Muscle layer of duodenum (tissue), 2 donors: ENCODE measurements at regions not wholly inside any gene's neighbourhood (a gene's known extent, or its start where the extent isn't known, plus 50 kb on each side); places are given as distances from the start of the nearest gene placed in this dataset.

ENCODE experiments used
- H3K27ac ChIP-seq: one replicate; pipeline ENCODE4 v1.7.0; 2013; ENCODE audit warnings: mild to moderate bottlenecking, low read length
- H3K27me3 ChIP-seq: one replicate; pipeline ENCODE4 v1.7.0; 2013; ENCODE audit warnings: low read depth, mild to moderate bottlenecking, control low read depth, low read length
- H3K36me3 ChIP-seq, 2 donors: one replicate each; pipeline ENCODE4 v1.7.0; 2013; ENCODE audit warnings: low read length in 2 of 2, control low read depth in 1 of 2, mild to moderate bottlenecking in 1 of 2; ENCODE audit not compliant: insufficient read depth in 2 of 2, control insufficient read depth in 1 of 2
- H3K4me1 ChIP-seq, 2 donors: one replicate each; pipeline ENCODE4 v1.7.0; 2013; ENCODE audit warnings: low read length in 2 of 2, mild to moderate bottlenecking in 2 of 2, control low read depth in 1 of 2, moderate library complexity in 1 of 2; ENCODE audit not compliant: insufficient read depth in 2 of 2, control insufficient read depth in 1 of 2
- H3K4me3 ChIP-seq, 2 donors: one replicate each; pipeline ENCODE4 v1.7.0; 2013; ENCODE audit warnings: low read length in 2 of 2, low read depth in 1 of 2, mild to moderate bottlenecking in 1 of 2
- H3K9me3 ChIP-seq, 2 donors: one replicate each; pipeline ENCODE4 v1.7.0; 2013; ENCODE audit warnings: low read length in 2 of 2, control low read depth in 1 of 2, mild to moderate bottlenecking in 1 of 2; ENCODE audit not compliant: control insufficient read depth in 1 of 2
- donor health status: healthy.

- Histone ChIP-seq H3K9me3 (no peaks in the 10 kb centered on the region), H3K27me3 (no peaks in the 10 kb centered on the region), H3K36me3 (no peaks in the 10 kb centered on the region), H3K4me1 (no peaks in the 10 kb centered on the region), H3K4me3 (no peak overlapping the region), H3K27ac (no peak overlapping the region)
Measured at GRCh38 chr9:28342815-28343338, 769.6 kb upstream of the C9orf72 start.

GRCh38 chr9:28363151-28363562 is 789.9 kb upstream of the C9orf72 start:
- Histone ChIP-seq H3K4me1 (no peaks in the 10 kb centered on the region), H3K4me3 (no peak overlapping the region), H3K9me3 (no peaks in the 10 kb centered on the region), H3K27me3 (no peaks in the 10 kb centered on the region), H3K36me3 (no peaks in the 10 kb centered on the region), H3K27ac (no peak overlapping the region)

DNA sequence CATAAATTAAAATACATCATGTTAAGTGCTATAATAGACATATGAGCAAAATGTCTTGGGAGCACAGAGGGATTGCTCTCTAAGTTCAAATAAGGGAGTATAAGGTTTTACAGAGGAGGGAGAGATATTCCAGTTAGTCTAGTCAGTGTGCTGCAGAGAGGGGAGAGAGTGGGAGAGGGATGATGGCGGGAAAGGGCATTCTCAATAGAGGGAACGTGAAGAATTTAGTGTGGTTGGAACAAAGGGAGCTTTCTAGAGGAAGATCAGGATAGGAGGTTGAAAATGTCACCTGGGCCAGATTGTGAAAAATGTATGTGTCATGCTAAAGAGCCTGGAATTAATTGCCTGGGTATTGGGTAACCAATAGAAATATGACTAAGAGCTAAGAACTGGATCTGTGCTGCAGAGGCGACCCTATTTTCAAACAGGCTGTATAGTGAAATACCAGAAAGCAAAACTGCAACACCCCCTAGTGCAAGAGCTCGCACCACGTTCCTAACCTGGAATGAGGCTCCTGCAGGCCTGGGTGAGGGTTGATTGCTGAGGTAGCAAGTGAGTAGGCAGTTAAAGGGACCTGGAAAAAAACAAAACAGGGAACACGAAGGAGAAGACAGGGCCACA is 791.8 kb upstream of the C9orf72 start:
- H3K9me3 ChIP-seq: no peaks in the 10 kb centered on the region
- H3K4me1 ChIP-seq: no peaks in the 10 kb centered on the region
- H3K36me3 ChIP-seq: no peaks in the 10 kb centered on the region
- H3K4me3 ChIP-seq: no peak overlapping the region
- H3K27me3 ChIP-seq: no peaks in the 10 kb centered on the region
- H3K27ac ChIP-seq: no peak overlapping the region

GRCh38 chr9:28365728-28366127 is 792.4 kb upstream of the C9orf72 start:
- Histone ChIP-seq H3K36me3 (no peaks in the 10 kb centered on the region), H3K4me3 (no peak overlapping the region), H3K4me1 (no peaks in the 10 kb centered on the region), H3K27ac (no peak overlapping the region), H3K9me3 (no peaks in the 10 kb centered on the region), H3K27me3 (no peaks in the 10 kb centered on the region)

- H3K4me1 ChIP-seq: no peaks in the 10 kb centered on the region
- no peak overlapping the region for H3K4me3 ChIP-seq
- H3K36me3 ChIP-seq: no peaks in the 10 kb centered on the region
- H3K27ac ChIP-seq: no peak overlapping the region
- H3K27me3 ChIP-seq: no peaks in the 10 kb centered on the region
- H3K9me3 ChIP-seq: no peaks in the 10 kb centered on the region
Measured at GRCh38 chr9:28378231-28378630, 805.0 kb upstream of the C9orf72 start.

GRCh38 chr9:28379082-28379481 is 805.8 kb upstream of the C9orf72 start:
- Histone ChIP-seq H3K4me1 (no peaks in the 10 kb centered on the region), H3K36me3 (no peaks in the 10 kb centered on the region), H3K27ac (no peak overlapping the region), H3K4me3 (no peak overlapping the region), H3K27me3 (no peaks in the 10 kb centered on the region), H3K9me3 (no peaks in the 10 kb centered on the region)

DNA sequence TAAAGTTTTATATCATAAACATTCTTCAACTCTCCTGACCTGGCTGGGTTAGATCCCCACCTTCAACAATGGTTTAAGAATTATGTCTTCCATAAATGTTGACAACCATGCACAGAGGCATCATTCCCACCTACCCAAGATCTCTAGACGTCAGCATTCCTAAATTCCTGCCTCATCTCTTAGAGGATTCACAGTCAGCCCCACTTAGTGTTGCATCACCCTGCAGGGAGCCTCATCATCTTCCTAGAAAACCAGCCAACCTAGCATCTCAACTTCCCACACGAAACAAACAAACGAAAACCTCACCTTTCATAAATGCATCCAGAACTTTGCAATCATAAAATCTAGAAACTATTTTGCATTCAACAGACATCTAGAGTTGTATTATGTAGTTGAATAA is 816.1 kb upstream of the C9orf72 start:
- Histone ChIP-seq H3K27ac (no peak overlapping the region), H3K4me1 (no peaks in the 10 kb centered on the region), H3K36me3 (no peaks in the 10 kb centered on the region), H3K27me3 (no peaks in the 10 kb centered on the region), H3K9me3 (no peaks in the 10 kb centered on the region), H3K4me3 (no peak overlapping the region)

- no peaks in the 10 kb centered on the region for H3K4me1 ChIP-seq
- H3K27me3 ChIP-seq: no peaks in the 10 kb centered on the region
- no peaks in the 10 kb centered on the region for H3K36me3 ChIP-seq
- H3K27ac ChIP-seq: no peak overlapping the region
- H3K9me3 ChIP-seq: no peaks in the 10 kb centered on the region
- no peak overlapping the region for H3K4me3 ChIP-seq
Measured at GRCh38 chr9:28394774-28395173, 821.5 kb upstream of the C9orf72 start.

DNA sequence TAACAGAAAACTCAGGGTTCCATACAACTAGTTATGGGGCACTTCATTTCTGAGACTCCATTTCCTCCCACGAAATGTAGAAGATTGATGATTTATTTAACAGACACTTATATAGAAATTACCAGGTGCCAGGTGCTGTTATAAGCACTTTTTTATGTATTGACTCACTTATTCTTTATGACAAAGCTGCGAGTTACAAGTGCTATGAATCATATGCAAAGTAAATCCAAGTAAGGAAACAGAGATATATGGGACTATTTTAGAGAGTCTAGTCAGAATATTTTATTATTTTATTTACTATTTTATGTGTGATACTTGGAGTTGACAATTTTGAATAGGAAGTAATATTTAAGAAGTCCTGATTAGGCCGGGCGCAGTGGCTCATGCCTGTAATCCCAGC is 822.8 kb upstream of the C9orf72 start:
- no peak overlapping the region for H3K4me3 ChIP-seq
- H3K4me1 ChIP-seq: no peaks in the 10 kb centered on the region
- no peak overlapping the region for H3K27ac ChIP-seq
- no peaks in the 10 kb centered on the region for H3K27me3 ChIP-seq
- H3K9me3 ChIP-seq: no peaks in the 10 kb centered on the region
- no peaks in the 10 kb centered on the region for H3K36me3 ChIP-seq

DNA sequence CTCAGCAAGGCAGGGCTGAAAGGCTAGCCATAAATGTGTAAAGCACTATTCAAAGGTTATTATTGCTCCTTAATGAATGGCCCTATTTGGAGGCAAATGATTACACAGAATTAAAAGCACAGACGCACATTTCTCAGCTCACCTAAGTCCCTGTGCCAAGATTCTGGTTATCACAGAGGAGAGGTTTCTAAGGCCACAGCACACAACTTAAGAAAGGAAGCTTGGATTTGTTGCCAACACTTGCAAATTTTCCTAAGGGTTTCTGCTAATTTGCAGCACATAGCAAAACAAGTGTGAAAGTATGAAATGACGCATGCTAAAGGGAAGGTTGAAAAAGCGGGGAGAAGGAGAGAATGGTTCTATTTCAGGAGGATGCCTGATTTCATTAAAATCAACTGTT is 834.1 kb upstream of the C9orf72 start:
- H3K36me3 ChIP-seq: no peaks in the 10 kb centered on the region
- no peaks in the 10 kb centered on the region for H3K27me3 ChIP-seq
- no peak overlapping the region for H3K4me3 ChIP-seq
- H3K4me1 ChIP-seq: no peaks in the 10 kb centered on the region
- no peak overlapping the region for H3K27ac ChIP-seq
- H3K9me3 ChIP-seq: no peaks in the 10 kb centered on the region

GRCh38 chr9:28409919-28410318 is 836.6 kb upstream of the C9orf72 start:
- Histone ChIP-seq H3K4me3 (no peak overlapping the region), H3K36me3 (no peaks in the 10 kb centered on the region), H3K9me3 (no peaks in the 10 kb centered on the region)

DNA sequence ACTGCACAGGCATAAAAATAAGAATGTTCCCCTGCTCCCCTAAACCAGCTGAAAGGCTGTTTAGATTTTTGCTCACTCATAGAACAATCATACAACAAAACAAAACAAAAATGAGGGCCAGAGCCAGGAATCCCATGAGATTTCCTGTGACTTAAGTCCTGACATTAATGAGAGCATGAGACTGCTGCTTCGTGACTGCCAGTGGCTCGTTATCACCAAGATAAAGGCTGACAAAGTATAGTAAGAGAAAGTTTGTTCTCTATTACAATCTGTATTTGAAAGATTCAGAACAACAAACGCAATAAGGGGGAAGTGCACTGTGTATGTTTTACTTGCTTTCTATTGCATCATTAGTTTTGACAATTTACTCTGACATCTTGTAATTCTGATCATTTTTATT is 837.1 kb upstream of the C9orf72 start:
- Histone ChIP-seq H3K9me3 (no peaks in the 10 kb centered on the region), H3K36me3 (no peaks in the 10 kb centered on the region), H3K4me3 (no peak overlapping the region), H3K4me1 (no peaks in the 10 kb centered on the region), H3K27me3 (no peaks in the 10 kb centered on the region), H3K27ac (no peak overlapping the region)

More at GRCh38 chr9:28409919-28410318, 836.6 kb upstream of the C9orf72 start:
- no peak overlapping the region for H3K27ac ChIP-seq
- H3K4me1 ChIP-seq: no peaks in the 10 kb centered on the region
- H3K27me3 ChIP-seq: no peaks in the 10 kb centered on the region
